ENCODE measurements at regions not wholly inside any gene's neighbourhood (a gene's known extent, or its start where the extent isn't known, plus 50 kb on each side); places are given as distances from the start of the nearest gene placed in this dataset.

DNA sequence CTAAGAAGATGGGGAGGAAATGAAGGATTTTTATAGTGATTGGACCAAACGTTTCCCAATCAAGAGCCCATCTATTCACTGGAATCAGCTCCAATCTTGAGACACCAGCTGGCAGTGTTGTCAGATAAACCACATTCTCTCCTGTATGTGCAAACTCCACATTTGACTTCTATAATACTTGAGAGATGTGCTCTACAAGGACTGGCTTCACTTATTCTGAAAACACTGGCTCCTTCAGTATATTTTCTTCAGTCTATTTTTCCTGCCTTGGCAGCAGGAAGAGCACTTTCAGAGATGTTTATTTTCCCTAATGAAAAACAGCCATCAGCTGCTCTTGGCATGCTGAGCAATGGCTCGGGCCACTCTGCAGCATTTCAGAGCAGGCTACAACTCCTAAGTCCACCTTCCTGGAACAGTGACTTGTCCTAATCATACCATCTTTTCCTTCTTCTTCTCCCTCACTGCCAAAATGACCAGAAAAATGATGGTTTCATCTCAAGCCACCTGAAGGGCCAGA is 96.9 kb upstream of the FSTL4 start:
- Histone ChIP-seq H3K27me3 (no peaks in the 10 kb centered on the region), H3K9me3 (no peaks in the 10 kb centered on the region), H3K27ac (no peak overlapping the region), H3K4me1 (peaks cover 0 to 10% (median 0%) of the 10 kb centered on the region in 4 donors), H3K4me3 (no peak overlapping the region), H3K36me3 (no peaks in the 10 kb centered on the region)
- TF ChIP-seq CTCF (IDR thresholded peaks at IDR 0.05) (no peak), EP300 (IDR thresholded peaks at IDR 0.05) (no peak), POLR2A (IDR thresholded peaks at IDR 0.05) (no peak)
- DNase-seq (ENCODE audit: low spot score in 2 of 2) = no peak
- WGBS, 2 donors = 29 to 39% methylated on average over 2 of the region's 2 CpGs

- no peak overlapping the region for H3K27ac ChIP-seq
- H3K4me3 ChIP-seq = no peak overlapping the region
- H3K9me3 ChIP-seq = no peaks in the 10 kb centered on the region
- H3K4me1 ChIP-seq = peaks cover 0 to 10% (median 0%) of the 10 kb centered on the region in 4 donors
- WGBS, 2 donors = 42 to 66% methylated on average over 3 of the region's 3 CpGs
- no peaks in the 10 kb centered on the region for H3K36me3 ChIP-seq
- no peaks in the 10 kb centered on the region for H3K27me3 ChIP-seq
- no peak for DNase-seq (ENCODE audit: low spot score in 2 of 2)
- TF ChIP-seq CTCF (IDR thresholded peaks at IDR 0.05) (no peak), POLR2A (IDR thresholded peaks at IDR 0.05) (no peak), EP300 (IDR thresholded peaks at IDR 0.05) (no peak)
Observed at GRCh38 chr5:133708331-133708850, 96.0 kb upstream of the FSTL4 start.

- TF ChIP-seq EP300 (IDR thresholded peaks at IDR 0.05) (no peak), CTCF (IDR thresholded peaks at IDR 0.05) (no peak), POLR2A (IDR thresholded peaks at IDR 0.05) (no peak)
- Histone ChIP-seq H3K4me1 (peaks cover 0 to 10% (median 0%) of the 10 kb centered on the region in 4 donors), H3K27me3 (no peaks in the 10 kb centered on the region), H3K4me3 (no peak overlapping the region), H3K9me3 (no peaks in the 10 kb centered on the region), H3K36me3 (no peaks in the 10 kb centered on the region), H3K27ac (no peak overlapping the region)
- no peak for DNase-seq (ENCODE audit: low spot score in 2 of 2)
- WGBS, 2 donors = 44 to 51% methylated on average over 2 of the region's 2 CpGs
Observed at GRCh38 chr5:133707629-133708028, 95.3 kb upstream of the FSTL4 start.

GRCh38 chr5:133706506-133707430 is 94.4 kb upstream of the FSTL4 start:
- DNase-seq (ENCODE audit: low spot score in 2 of 2) = no peak
- Histone ChIP-seq H3K27ac (no peak overlapping the region), H3K27me3 (no peaks in the 10 kb centered on the region), H3K9me3 (no peaks in the 10 kb centered on the region), H3K4me1 (peaks cover 0 to 10% (median 0%) of the 10 kb centered on the region in 4 donors), H3K36me3 (no peaks in the 10 kb centered on the region), H3K4me3 (no peak overlapping the region)
- WGBS, 2 donors = 74 to 83% methylated on average over 10 of the region's 10 CpGs
- no peak for TF ChIP-seq CTCF (IDR thresholded peaks at IDR 0.05)
- no peak for TF ChIP-seq POLR2A (IDR thresholded peaks at IDR 0.05)

- H3K36me3 ChIP-seq = no peaks in the 10 kb centered on the region
- no peaks in the 10 kb centered on the region for H3K9me3 ChIP-seq
- no peak for TF ChIP-seq POLR2A (IDR thresholded peaks at IDR 0.05)
- TF ChIP-seq CTCF (IDR thresholded peaks at IDR 0.05) = no peak
- TF ChIP-seq EP300 (IDR thresholded peaks at IDR 0.05) = no peak
- no peak for DNase-seq (ENCODE audit: low spot score in 2 of 2)
- H3K27me3 ChIP-seq = no peaks in the 10 kb centered on the region
- no peak overlapping the region for H3K4me3 ChIP-seq
- no peak overlapping the region for H3K27ac ChIP-seq
- H3K4me1 ChIP-seq = peaks cover 0 to 10% (median 0%) of the 10 kb centered on the region in 4 donors
- 87 to 95% methylated on average over 3 of the region's 3 CpGs for WGBS, 2 donors
Observed at GRCh38 chr5:133705331-133705730, 93.0 kb upstream of the FSTL4 start.

Data from tibial nerve (tissue), 4 donors.